Coronary artery (tissue), 2 donors: ENCODE measurements at regions not wholly inside any gene's neighbourhood (a gene's known extent, or its start where the extent isn't known, plus 50 kb on each side); places are given as distances from the start of the nearest gene placed in this dataset.
"Not testable (repeated sequence)": the region's sequence is repeated elsewhere in the genome, so short reads cannot be mapped to it uniquely, and the experiment has no call there.

Source experiments
- DNase-seq: peaks from one replicate; pipeline ENCODE4 v3.0.0-alpha.2; 2017; ENCODE audit warnings: low spot score
- H3K27ac ChIP-seq, 2 donors: fragments of 200-600 bp; sonication (generic); one replicate each; pipeline ENCODE4 v1.5.1; 2016 to 2019
- H3K4me3 ChIP-seq: fragments of 200-600 bp; sonication (generic); 2 replicates; pipeline ENCODE4 v1.5.1; 2016; ENCODE audit warnings: mild to moderate bottlenecking, moderate library complexity
- TF ChIP-seq, protein P1 (sequence below): fragments of 200-600 bp; sonication (generic); IDR thresholded peaks from one replicate; pipeline ENCODE4 v1.5.1; 2019; ENCODE audit warnings: antibody characterized with exemption

- Histone ChIP-seq H3K4me3 (peak overlapping the region; percentile 36), H3K27ac (no peak overlapping the region)
- no peak for DNase-seq
Measured at GRCh38 chr7:67484244-67484751, 487.7 kb downstream of the TYW1 start.

DNA sequence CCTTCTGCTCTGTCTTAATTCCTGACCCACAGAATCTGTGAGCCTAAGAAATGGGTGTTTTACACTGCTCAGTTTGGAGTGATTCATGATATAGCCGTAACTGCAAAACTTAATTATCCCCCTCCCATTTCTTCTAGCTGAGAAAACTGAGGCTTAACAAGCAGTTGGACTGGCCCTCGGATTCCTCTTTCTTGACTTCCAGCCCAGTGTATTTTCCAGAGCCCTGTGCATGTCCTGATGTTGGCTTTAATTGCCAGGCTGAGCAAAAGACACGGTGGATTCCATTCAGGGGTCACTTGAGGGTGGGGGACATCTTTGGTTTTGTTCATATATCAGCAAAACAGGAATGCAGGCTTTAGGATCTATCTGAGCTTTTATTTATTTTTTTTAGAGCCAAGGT, 489.8 kb downstream of the TYW1 start:
- DNase-seq: no peak
- H3K27ac ChIP-seq: no peak overlapping the region
- H3K4me3 ChIP-seq: no peak overlapping the region
- TF ChIP-seq, protein P1, sequence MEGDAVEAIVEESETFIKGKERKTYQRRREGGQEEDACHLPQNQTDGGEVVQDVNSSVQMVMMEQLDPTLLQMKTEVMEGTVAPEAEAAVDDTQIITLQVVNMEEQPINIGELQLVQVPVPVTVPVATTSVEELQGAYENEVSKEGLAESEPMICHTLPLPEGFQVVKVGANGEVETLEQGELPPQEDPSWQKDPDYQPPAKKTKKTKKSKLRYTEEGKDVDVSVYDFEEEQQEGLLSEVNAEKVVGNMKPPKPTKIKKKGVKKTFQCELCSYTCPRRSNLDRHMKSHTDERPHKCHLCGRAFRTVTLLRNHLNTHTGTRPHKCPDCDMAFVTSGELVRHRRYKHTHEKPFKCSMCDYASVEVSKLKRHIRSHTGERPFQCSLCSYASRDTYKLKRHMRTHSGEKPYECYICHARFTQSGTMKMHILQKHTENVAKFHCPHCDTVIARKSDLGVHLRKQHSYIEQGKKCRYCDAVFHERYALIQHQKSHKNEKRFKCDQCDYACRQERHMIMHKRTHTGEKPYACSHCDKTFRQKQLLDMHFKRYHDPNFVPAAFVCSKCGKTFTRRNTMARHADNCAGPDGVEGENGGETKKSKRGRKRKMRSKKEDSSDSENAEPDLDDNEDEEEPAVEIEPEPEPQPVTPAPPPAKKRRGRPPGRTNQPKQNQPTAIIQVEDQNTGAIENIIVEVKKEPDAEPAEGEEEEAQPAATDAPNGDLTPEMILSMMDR: no peak

More at GRCh38 chr7:67484244-67484751, 487.7 kb downstream of the TYW1 start:
- TF ChIP-seq, protein P1: peak; percentile 58

DNA sequence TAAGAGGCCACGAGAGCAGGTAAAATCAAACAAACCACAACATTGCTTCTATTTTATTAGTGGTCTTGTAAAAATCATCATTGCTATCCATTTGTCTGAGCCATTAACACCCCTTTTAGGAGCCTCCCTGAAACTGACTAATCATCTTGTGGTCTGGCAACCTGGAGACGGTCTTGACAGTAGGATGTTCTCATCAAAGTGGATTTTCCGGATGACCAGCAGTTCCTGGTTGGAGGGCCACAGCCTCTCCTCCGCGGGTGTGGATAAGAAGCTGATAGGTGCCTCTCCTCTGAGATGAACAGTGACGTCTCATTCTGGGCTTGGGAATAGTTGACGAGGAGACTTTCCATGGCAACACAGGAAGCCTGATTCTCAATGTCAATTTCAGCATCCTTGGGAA, 490.7 kb downstream of the TYW1 start:
- TF ChIP-seq, protein P1: no peak
- no peak overlapping the region for H3K27ac ChIP-seq
- no peak for DNase-seq
- no peak overlapping the region for H3K4me3 ChIP-seq

DNA sequence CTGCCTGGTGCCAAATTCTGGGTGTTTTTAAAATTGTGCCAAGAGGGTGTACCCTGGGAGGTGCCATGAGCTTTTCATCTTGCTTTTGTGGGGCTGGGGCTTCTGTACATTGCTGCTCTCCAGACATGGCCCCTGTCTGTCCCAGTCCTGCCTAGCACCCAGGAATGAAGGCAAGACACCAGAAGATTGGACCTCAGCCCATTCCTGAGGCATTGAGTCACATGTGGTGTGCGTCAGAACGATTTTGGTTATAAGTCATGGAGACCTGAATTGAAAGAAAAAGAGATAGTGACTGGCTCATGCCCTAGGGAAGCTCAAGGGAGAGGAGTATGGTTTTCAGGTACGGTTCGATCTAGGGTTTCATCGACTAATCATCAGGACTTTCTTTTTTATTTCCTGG, 493.2 kb downstream of the TYW1 start:
- DNase-seq: no peak
- TF ChIP-seq, protein P1: no peak
- Histone ChIP-seq H3K27ac (no peak overlapping the region), H3K4me3 (no peak overlapping the region)

DNA sequence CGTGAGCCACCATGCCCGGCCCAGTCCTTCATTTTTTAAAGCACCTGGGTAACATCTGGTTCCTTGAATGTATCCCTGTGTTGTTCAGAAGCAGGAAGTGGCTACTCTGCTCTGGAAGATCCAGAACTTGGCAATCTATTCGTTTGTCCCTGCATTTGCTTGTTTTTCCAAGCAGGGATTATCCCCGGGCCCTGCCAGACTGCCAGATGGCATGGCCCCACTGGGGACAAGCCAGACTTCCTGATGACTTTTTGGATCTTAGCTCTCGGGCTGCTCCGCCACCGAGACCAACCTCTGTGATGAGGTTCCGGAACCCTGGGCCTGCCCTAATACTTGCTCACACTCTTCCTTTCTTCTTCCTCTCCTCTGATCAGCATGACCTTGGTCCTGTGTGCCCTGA, 496.7 kb downstream of the TYW1 start:
- TF ChIP-seq, protein P1: no peak
- DNase-seq: no peak

GRCh38 chr7:67496589-67496988, 500.0 kb downstream of the TYW1 start:
- Histone ChIP-seq H3K4me3 (no peak overlapping the region), H3K27ac (no peak overlapping the region)
- TF ChIP-seq, protein P1: no peak
- DNase-seq: no peak

More for the DNA sequence above, 496.7 kb downstream of the TYW1 start:
- H3K4me3 ChIP-seq: no peak overlapping the region
- no peak overlapping the region for H3K27ac ChIP-seq

DNA sequence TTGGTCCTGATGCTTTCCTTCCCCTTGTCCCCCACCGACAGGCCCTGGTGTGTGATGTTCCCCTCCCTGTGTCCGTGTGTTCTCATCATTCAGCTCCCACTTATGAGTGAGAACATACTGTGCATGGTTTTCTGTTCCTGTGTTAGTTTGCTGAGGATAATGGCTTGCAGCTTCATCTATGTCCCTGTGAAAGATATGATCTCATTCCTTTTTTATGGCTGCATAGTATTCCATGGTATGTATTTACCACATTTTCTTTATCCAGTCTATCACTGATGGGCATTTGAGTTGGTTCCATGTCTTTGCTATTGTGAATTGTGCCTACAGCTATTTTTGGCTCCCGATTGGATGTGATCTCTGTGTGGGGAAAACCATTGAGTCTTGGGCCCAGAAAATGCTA, 501.3 kb downstream of the TYW1 start:
- DNase-seq: not testable (repeated sequence)

GRCh38 chr7:67502929-67503328, 506.3 kb downstream of the TYW1 start:
- TF ChIP-seq, protein P1: no peak
- H3K27ac ChIP-seq: no peak overlapping the region
- no peak overlapping the region for H3K4me3 ChIP-seq
- DNase-seq: no peak

More for the DNA sequence above, 501.3 kb downstream of the TYW1 start:
- not testable (repeated sequence) for H3K4me3 ChIP-seq, H3K27ac ChIP-seq
